B cell (primary cell): ENCODE measurements at regions not wholly inside any gene's neighbourhood (a gene's known extent, or its start where the extent isn't known, plus 50 kb on each side); places are given as distances from the start of the nearest gene placed in this dataset.
"Not testable (repeated sequence)": the region's sequence is repeated elsewhere in the genome, so short reads cannot be mapped to it uniquely, and the experiment has no call there.

Experiments
- ATAC-seq: fragments of 200-7000 bp; cut with Tn5 transposase; one replicate; pipeline ENCODE4 v1.10.0; 2021; ENCODE audit warnings: low read depth, mild to moderate bottlenecking, moderate number of reproducible peaks, moderate library complexity
- CTCF ChIA-PET: fragments of 350-600 bp; sonication (Branson Sonifier 250); formaldehyde crosslinking; loops from one replicate; lab custom pipeline; 2021; ENCODE audit warnings: antibody characterized with exemption, inconsistent platforms; lab: Charles Lee
- POLR2A ChIA-PET: fragments of 350-600 bp; sonication (Branson Sonifier 250); formaldehyde crosslinking; loops from one replicate; lab custom pipeline; 2021; ENCODE audit warnings: antibody characterized with exemption; lab: Charles Lee
- DNase-seq: peaks from one replicate; pipeline ENCODE4 v3.0.0; 2013
- H2AFZ ChIP-seq: 2 replicates; pipeline ENCODE4 v1.6.1; 2012; ENCODE audit warnings: mild to moderate bottlenecking, low read depth, low read length; ENCODE audit not compliant: insufficient read depth, poor library complexity, severe bottlenecking
- H3K27ac ChIP-seq, 2 donors: 1 replicate in 1 of 2; 2 replicates in 1 of 2; pipeline ENCODE4 v1.5.1; 2012 to 2013; ENCODE audit warnings: low read length in 2 of 2, mild to moderate bottlenecking in 2 of 2, moderate library complexity in 1 of 2
- H3K27me3 ChIP-seq, 4 experiments: fragments of 200-600 bp in 1 of 4; sonication (generic) in 1 of 4; replicated peaks in 1 of 4; 1 replicate in 2 of 4; 2 replicates in 2 of 4; pipeline versions ENCODE4 v1.6.1 to v1.7.0; 2013 to 2016; ENCODE audit warnings: low read length in 3 of 4, mild to moderate bottlenecking in 2 of 4, mixed read lengths in 1 of 4, moderate library complexity in 1 of 4; ENCODE audit not compliant: insufficient read depth in 4 of 4, control insufficient read depth in 3 of 4; ENCODE audit errors: control extremely low read depth in 1 of 4
- H3K36me3 ChIP-seq, 2 experiments: replicated peaks in 1 of 2; 1 replicate in 1 of 2; 2 replicates in 1 of 2; pipeline versions ENCODE4 v1.6.1 to v1.7.1; 2013; ENCODE audit warnings: low read length in 1 of 2; ENCODE audit not compliant: insufficient read depth in 2 of 2, control insufficient read depth in 1 of 2; ENCODE audit errors: control extremely low read depth in 1 of 2, extremely low read depth in 1 of 2
- H3K4me1 ChIP-seq, 2 donors: fragments of 200-600 bp in 1 of 2; sonication (generic) in 1 of 2; 1 replicate in 1 of 2; 2 replicates in 1 of 2; pipeline versions ENCODE4 v1.5.1 to v1.6.1; 2013 to 2017; ENCODE audit warnings: low read length in 2 of 2; ENCODE audit not compliant: control insufficient read depth in 2 of 2, insufficient read depth in 2 of 2
- H3K4me2 ChIP-seq: replicated peaks from 2 replicates; pipeline ENCODE3; 2012; ENCODE audit warnings: mild to moderate bottlenecking, low read depth, low read length; ENCODE audit not compliant: poor library complexity, severe bottlenecking
- H3K4me3 ChIP-seq, 5 experiments: fragments of 200-600 bp in 1 of 5; sonication (generic) in 1 of 5; 1 replicate in 3 of 5; 2 replicates in 2 of 5; pipeline versions ENCODE4 v1.5.1 to v1.7.0; 2011 to 2016; ENCODE audit warnings: low read length in 4 of 5, mild to moderate bottlenecking in 4 of 5, low read depth in 2 of 5, control low read depth in 1 of 5, moderate library complexity in 1 of 5; ENCODE audit not compliant: insufficient read depth in 1 of 5; ENCODE audit errors: control extremely low read depth in 1 of 5, extremely low read depth in 1 of 5
- H3K79me2 ChIP-seq: fragments of 200-600 bp; sonication (generic); one replicate; pipeline ENCODE4 v1.6.0; 2016; ENCODE audit warnings: low read length; ENCODE audit not compliant: control insufficient read depth, insufficient read depth
- H3K9ac ChIP-seq: fragments of 200-600 bp; sonication (generic); 2 replicates; pipeline ENCODE4 v1.6.1; 2017; ENCODE audit warnings: mild to moderate bottlenecking, low read length, moderate library complexity
- H3K9me3 ChIP-seq, 3 donors: one replicate each; pipeline versions ENCODE4 v1.6.1 to v1.7.1; 2013; ENCODE audit warnings: low read length in 2 of 3; ENCODE audit not compliant: control insufficient read depth in 2 of 3, insufficient read depth in 1 of 3; ENCODE audit errors: control extremely low read depth in 1 of 3
- H4K20me1 ChIP-seq: 2 replicates; pipeline ENCODE4 v1.6.0; 2012; ENCODE audit warnings: mild to moderate bottlenecking, low read length; ENCODE audit not compliant: insufficient read depth, control insufficient read depth, poor library complexity, severe bottlenecking
- H3K27ac Mint-ChIP-seq: one replicate; pipeline ENCODE4 v1.8.0; 2021; ENCODE audit warnings: mixed read lengths
- H3K27me3 Mint-ChIP-seq: one replicate; pipeline ENCODE4 v1.8.0; 2021; ENCODE audit warnings: mixed read lengths
- H3K4me1 Mint-ChIP-seq: one replicate; pipeline ENCODE4 v1.8.0; 2021; ENCODE audit warnings: mixed read lengths
- H3K4me3 Mint-ChIP-seq: one replicate; pipeline ENCODE4 v1.8.0; 2021; ENCODE audit warnings: mixed read lengths
- H3K9me3 Mint-ChIP-seq: one replicate; pipeline ENCODE4 v1.8.0; 2022; ENCODE audit warnings: mixed read lengths; ENCODE audit not compliant: insufficient read depth
- EZH2 ChIP-seq: IDR thresholded peaks from 2 replicates; pipeline ENCODE4 v1.6.1; 2012; ENCODE audit warnings: borderline replicate concordance, low read depth, mild to moderate bottlenecking, moderate library complexity, low read length; ENCODE audit not compliant: insufficient read depth, poor library complexity, severe bottlenecking
- WGBS: methylation state at CpG from one replicate; pipeline ENCODE4 v1.1.5; 2013; ENCODE audit warnings: missing lambda C conversion rate; ENCODE audit not compliant: insufficient coverage; 5-methylcytosine and 5-hydroxymethylcytosine counted together
- intact Hi-C: fragments of 100-400 bp; cut with micrococcal nuclease; formaldehyde crosslinking; loops from one replicate; pipeline ENCODE4 v1.10.0; 2022
- TF ChIP-seq, protein P1 (sequence below): fragments of 200-600 bp; IDR thresholded peaks from one replicate; pipeline ENCODE4 v1.8.0; 2022; ENCODE audit warnings: antibody characterized with exemption, mild to moderate bottlenecking

DNA sequence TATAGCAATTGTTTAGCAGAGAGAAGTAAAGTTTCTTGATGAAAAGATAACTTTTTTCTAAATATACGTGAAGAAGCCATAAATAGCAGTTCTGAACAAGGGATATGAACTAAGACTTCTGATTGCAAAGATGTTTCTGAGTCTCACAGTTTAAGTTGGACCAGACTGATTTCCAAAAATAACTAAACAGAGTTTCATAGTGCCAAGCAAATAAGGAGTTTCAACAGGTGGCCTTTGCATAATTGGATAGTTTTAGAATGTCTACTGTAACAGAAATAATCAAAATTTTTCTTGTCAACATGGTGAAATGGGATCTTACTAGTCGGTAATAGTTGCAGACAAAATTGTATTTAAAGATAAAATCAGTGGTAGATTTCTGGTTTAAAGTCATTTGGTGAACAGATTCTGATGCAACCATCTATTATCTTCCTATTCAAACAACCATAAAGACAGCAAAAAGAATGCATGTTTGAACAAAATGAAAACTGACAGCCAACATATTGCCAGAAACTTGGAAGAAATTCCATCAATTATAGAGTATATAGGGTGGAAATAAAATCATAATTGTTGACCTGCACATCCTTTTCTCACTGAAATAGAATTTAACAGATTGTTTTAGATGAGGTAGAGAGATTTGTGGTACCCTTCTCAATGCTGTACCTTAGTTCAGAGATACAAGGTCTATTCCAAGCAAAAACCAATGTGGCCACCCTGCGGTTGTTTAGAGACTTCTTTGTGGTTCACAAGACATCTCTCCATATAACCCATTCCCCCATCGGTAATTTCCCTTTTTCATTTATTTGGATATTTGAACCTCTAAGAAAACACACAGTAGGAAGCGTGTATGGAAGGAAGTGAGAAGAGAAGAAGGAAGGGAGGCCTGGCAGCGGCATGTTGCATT is 275.3 kb downstream of the COG6 start:
- H2AFZ ChIP-seq = no peak overlapping the region
- no peak overlapping the region for H3K4me2 ChIP-seq
- WGBS = 90% methylated on average over 3 of the region's 6 CpGs
- H3K4me3 ChIP-seq = no peak overlapping the region
- DNase-seq (no peak), ATAC-seq (no peak)
- Mint-ChIP-seq H3K4me3 (no peak overlapping the region), H3K9me3 (no peaks in the 10 kb centered on the region), H3K4me1 (no peaks in the 10 kb centered on the region), H3K27me3 (peaks cover 31% of the 10 kb centered on the region), H3K27ac (no peak overlapping the region)
- POLR2A ChIA-PET = no interaction called here
- TF ChIP-seq, protein P1, sequence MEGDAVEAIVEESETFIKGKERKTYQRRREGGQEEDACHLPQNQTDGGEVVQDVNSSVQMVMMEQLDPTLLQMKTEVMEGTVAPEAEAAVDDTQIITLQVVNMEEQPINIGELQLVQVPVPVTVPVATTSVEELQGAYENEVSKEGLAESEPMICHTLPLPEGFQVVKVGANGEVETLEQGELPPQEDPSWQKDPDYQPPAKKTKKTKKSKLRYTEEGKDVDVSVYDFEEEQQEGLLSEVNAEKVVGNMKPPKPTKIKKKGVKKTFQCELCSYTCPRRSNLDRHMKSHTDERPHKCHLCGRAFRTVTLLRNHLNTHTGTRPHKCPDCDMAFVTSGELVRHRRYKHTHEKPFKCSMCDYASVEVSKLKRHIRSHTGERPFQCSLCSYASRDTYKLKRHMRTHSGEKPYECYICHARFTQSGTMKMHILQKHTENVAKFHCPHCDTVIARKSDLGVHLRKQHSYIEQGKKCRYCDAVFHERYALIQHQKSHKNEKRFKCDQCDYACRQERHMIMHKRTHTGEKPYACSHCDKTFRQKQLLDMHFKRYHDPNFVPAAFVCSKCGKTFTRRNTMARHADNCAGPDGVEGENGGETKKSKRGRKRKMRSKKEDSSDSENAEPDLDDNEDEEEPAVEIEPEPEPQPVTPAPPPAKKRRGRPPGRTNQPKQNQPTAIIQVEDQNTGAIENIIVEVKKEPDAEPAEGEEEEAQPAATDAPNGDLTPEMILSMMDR = no peak
- TF ChIP-seq EZH2 = no peak
- H3K27ac ChIP-seq = no peak overlapping the region
- intact Hi-C loops = no loop called here
- H3K36me3 ChIP-seq = no peaks in the 10 kb centered on the region
- H4K20me1 ChIP-seq = no peaks in the 10 kb centered on the region
- H3K27me3 ChIP-seq = peaks cover 0 to 4% (median 2%) of the 10 kb centered on the region in 4 experiments
- H3K4me1 ChIP-seq = no peaks in the 10 kb centered on the region
- no peak overlapping the region for H3K9ac ChIP-seq
- CTCF ChIA-PET = no interaction called here
- peaks cover 0 to 6% (median 5%) of the 10 kb centered on the region in 3 donors for H3K9me3 ChIP-seq
- no peaks in the 10 kb centered on the region for H3K79me2 ChIP-seq

DNA sequence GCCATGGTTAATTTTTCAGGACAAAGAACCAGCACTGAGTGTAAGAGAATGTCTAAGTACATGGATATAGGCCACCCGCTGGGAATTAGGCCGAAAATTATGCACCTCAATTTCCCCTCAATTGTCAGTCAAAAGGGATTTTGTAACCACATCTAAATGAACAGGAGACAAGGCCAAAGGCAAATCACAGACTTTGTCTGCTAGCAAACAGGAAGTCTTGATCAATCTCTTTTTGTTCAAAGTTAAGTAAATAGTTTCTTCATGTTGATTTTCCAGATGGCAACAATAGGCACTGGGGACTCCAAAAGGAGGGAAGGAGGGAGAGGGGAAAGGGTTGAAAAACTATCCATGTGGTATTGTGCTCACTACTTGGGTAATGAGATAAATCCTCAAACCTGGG is 276.0 kb downstream of the COG6 start:
- Histone ChIP-seq H3K27ac (no peak overlapping the region), H3K9ac (no peak overlapping the region), H3K4me3 (no peak overlapping the region), H3K4me2 (no peak overlapping the region), H3K27me3 (no peaks in the 10 kb centered on the region), H2AFZ (no peak overlapping the region), H3K79me2 (no peaks in the 10 kb centered on the region), H4K20me1 (no peaks in the 10 kb centered on the region), H3K4me1 (no peaks in the 10 kb centered on the region), H3K36me3 (no peaks in the 10 kb centered on the region), H3K9me3 (no peaks in the 10 kb centered on the region)
- no CpG with 5 or more reads among the region's 2 CpGs for WGBS
- TF ChIP-seq, protein P1 = no peak
- no peak for TF ChIP-seq EZH2
- CTCF ChIA-PET = no interaction called here
- POLR2A ChIA-PET = no interaction called here
- ATAC-seq (no peak), DNase-seq (no peak)
- Mint-ChIP-seq H3K4me3 (no peak overlapping the region), H3K9me3 (no peaks in the 10 kb centered on the region), H3K27ac (no peak overlapping the region), H3K27me3 (peaks cover 27% of the 10 kb centered on the region), H3K4me1 (no peaks in the 10 kb centered on the region)
- intact Hi-C loops = no loop called here

DNA sequence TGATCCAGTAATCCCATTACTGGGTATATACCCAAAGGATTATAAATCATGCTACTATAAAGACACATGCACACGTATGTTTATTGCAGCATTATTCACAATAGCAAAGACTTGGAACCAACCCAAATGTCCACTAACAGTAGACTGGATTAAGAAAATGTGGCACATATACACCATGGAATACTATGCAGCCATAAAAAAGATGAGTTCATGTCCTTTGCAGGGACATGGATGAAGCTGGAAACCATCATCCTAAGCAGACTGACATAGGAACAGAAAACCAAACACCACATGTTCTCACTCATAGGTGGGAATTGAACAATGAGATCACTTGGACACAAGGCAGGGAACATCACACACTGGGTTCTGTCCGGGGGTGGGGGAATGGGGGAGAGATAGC is 277.1 kb downstream of the COG6 start:
- H2AFZ ChIP-seq, H3K36me3 ChIP-seq, H3K4me2 ChIP-seq, H3K79me2 ChIP-seq, H3K4me3 Mint-ChIP-seq, H3K27me3 ChIP-seq, DNase-seq, H3K9me3 Mint-ChIP-seq, H3K4me1 Mint-ChIP-seq, H3K9ac ChIP-seq, POLR2A ChIA-PET, H3K4me1 ChIP-seq, H4K20me1 ChIP-seq, H3K27ac ChIP-seq, H3K4me3 ChIP-seq, ATAC-seq, H3K9me3 ChIP-seq, intact Hi-C loops, H3K27ac Mint-ChIP-seq: not testable (repeated sequence)
- CTCF ChIA-PET = interaction anchor here (1.0 kb wide), 1 partner anchor 10 kb away, joined by 3 read pairs; no protein-coding TSS in a partner anchor
- WGBS = no CpG with 5 or more reads among the region's 2 CpGs
- H3K27me3 Mint-ChIP-seq = peaks cover 27% of the 10 kb centered on the region
